ENCODE measurements at regions not wholly inside any gene's neighbourhood (a gene's known extent, or its start where the extent isn't known, plus 50 kb on each side); places are given as distances from the start of the nearest gene placed in this dataset.
A peak's percentile ranks its signal among the peaks of the same experiment; 100 is the strongest.

DNA sequence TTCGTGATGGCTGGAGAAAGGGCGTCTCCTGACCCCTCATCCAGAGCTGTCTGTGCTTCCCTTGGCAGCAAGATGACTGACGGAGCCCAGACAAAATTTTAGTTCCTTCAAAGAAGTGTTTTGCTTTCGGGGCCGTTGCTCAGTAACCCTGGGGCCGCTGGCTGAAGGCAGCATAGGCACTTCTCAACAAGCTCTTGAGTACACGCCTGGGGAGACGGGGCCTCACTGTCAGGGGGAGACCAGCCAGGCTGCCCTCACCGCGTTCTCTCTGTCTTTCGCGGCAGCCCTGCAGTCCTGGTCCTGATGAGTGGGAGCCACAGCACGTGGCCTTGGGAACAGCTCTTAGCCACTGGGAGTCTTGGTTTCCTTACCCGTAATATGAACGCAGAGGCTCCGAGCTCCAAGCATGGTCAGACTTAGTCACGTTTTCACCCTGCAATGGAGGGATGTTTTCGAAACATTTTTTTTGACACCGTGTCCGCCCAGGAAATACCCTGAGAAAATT lies 86.0 kb downstream of the IRF8 start:
- H3K27me3 ChIP-seq: peaks cover 0 to 76% (median 61%) of the 10 kb centered on the region in 7 donors
- peak overlapping the region in 1 of 10 donors; percentile 66 for H3K27ac ChIP-seq
- intact Hi-C loops (cut with DNase I): loop anchor here in 2 of 10 donors (10.0 kb wide), 1 partner anchor 160 kb away; no protein-coding TSS in a partner anchor
- H3K4me1 ChIP-seq: peaks cover 0 to 39% (median 0%) of the 10 kb centered on the region in 9 donors
- ATAC-seq: peak in 6 of 8 donors; percentile 20 to 53 (median 31)
- DNase-seq: no peak
- TF ChIP-seq, protein P1, sequence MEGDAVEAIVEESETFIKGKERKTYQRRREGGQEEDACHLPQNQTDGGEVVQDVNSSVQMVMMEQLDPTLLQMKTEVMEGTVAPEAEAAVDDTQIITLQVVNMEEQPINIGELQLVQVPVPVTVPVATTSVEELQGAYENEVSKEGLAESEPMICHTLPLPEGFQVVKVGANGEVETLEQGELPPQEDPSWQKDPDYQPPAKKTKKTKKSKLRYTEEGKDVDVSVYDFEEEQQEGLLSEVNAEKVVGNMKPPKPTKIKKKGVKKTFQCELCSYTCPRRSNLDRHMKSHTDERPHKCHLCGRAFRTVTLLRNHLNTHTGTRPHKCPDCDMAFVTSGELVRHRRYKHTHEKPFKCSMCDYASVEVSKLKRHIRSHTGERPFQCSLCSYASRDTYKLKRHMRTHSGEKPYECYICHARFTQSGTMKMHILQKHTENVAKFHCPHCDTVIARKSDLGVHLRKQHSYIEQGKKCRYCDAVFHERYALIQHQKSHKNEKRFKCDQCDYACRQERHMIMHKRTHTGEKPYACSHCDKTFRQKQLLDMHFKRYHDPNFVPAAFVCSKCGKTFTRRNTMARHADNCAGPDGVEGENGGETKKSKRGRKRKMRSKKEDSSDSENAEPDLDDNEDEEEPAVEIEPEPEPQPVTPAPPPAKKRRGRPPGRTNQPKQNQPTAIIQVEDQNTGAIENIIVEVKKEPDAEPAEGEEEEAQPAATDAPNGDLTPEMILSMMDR (IDR thresholded peaks at IDR 0.05): no peak
- H3K36me3 ChIP-seq: no peaks in the 10 kb centered on the region
- H3K9me3 ChIP-seq: no peaks in the 10 kb centered on the region
- H3K4me3 ChIP-seq: no peak overlapping the region
- WGBS, 2 donors: 53 to 54% methylated on average over 20 of the region's 20 CpGs

DNA sequence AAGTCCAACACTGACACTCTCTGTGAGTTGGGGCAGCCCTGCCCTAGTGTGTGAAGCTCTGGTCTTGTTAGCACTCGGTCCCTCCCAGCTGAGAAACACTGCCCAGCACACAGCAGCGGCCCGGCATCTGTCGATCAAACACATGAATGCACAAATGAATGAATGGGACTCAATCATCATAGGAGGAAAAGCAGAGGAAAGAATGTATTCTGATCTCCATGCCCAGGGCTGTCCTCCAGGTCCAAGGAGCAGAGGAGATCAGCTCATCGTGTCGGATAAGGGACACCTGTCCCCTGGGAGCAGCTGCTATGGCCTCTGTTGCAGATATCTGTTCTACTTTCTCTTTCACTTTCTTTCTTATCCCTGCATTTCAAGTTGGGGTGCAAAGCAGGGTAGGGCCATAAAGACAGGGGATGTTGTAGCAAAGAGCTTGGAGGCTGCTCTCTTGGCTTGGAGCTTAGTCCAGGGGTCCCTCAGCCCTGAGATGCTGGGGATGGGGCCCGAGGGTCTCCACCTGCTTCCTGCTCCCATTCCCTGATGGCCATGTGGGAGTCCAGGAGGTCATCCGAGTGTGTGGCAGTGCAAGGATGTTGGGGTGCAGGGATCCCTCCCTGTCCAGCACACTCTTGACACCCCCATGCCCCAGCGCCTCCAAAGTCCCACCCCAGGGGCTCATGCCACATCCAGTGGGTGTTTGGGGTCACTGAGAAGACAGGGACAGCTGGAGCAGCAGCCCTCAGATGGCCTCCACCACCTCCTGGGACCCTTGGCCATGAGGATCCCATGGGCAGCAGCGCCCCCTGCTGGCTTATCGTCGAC lies 88.2 kb downstream of the IRF8 start:
- TF ChIP-seq, protein P1 (IDR thresholded peaks at IDR 0.05): peak in 8 of 9 donors; percentile 39 to 58 (median 50)
- H3K4me1 ChIP-seq: peaks cover 0 to 39% (median 0%) of the 10 kb centered on the region in 9 donors
- DNase-seq (no peak), ATAC-seq (peak in 2 of 8 donors; percentile 26 to 57)
- peaks cover 0 to 88% (median 71%) of the 10 kb centered on the region in 7 donors for H3K27me3 ChIP-seq
- no peaks in the 10 kb centered on the region for H3K36me3 ChIP-seq
- H3K9me3 ChIP-seq: no peaks in the 10 kb centered on the region
- no peak overlapping the region for H3K27ac ChIP-seq
- H3K4me3 ChIP-seq: peak overlapping the region in 2 of 10 donors; percentile 2 to 24
- 48 to 49% methylated on average over 11 to 12 of the region's 12 CpGs for WGBS, 2 donors
- intact Hi-C loops (cut with DNase I): loop anchor here (1.0 to 10.0 kb wide), 4 partner anchors 162 to 166 kb away; no protein-coding TSS in a partner anchor

DNA sequence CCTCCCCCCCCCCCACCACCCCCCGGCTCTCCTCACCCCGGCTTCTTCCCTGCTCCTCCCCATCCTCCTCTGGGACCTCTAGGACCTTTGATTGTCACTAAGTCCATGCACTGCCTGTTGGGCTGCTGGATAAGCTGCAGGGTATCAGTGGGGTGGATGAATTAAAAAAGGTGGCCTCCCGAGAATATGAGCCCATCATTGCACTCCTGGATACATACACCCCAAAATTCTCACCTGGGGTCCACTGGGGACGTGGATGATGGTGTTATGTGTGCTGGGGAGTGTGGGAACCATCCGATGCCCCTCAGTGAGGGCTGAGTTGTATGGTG lies 88.8 kb downstream of the IRF8 start:
- ATAC-seq: no peak
- Histone ChIP-seq H3K27ac (no peak overlapping the region), H3K9me3 (no peaks in the 10 kb centered on the region), H3K4me1 (peaks cover 0 to 37% (median 0%) of the 10 kb centered on the region in 9 donors), H3K36me3 (no peaks in the 10 kb centered on the region), H3K27me3 (peaks cover 0 to 89% (median 73%) of the 10 kb centered on the region in 7 donors), H3K4me3 (no peak overlapping the region)
- TF ChIP-seq, protein P1 (IDR thresholded peaks at IDR 0.05): peak in 1 of 9 donors; percentile 25
- intact Hi-C loops (cut with DNase I): loop anchor here (1.0 to 10.0 kb wide), 4 partner anchors 163 to 167 kb away; no protein-coding TSS in a partner anchor
- 37 to 38% methylated on average over 5 of the region's 5 CpGs for WGBS, 2 donors
- no peak for DNase-seq

DNA sequence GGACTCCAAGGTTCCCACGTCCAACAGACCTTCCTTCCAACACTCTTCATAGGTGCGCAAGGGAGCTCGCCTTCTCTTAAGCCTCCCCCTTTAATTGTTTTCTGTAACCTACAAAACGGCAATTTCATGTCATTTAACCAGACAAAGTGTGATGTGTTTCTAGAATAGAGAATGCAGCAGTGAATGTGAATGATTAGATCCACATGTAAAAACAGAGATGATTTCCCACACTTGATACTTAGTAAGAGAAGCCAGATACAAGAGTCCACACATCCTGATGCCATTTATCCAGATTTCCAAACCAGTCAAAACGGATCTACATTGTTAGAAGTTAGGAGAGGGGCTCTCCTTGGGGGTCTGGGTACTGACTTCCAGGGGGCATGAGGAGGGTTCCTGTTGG lies 89.3 kb downstream of the IRF8 start:
- no peak for DNase-seq
- Histone ChIP-seq H3K9me3 (no peaks in the 10 kb centered on the region), H3K27me3 (peaks cover 0 to 85% (median 71%) of the 10 kb centered on the region in 7 donors), H3K36me3 (no peaks in the 10 kb centered on the region), H3K27ac (no peak overlapping the region), H3K4me3 (no peak overlapping the region), H3K4me1 (peaks cover 0 to 31% (median 0%) of the 10 kb centered on the region in 9 donors)
- intact Hi-C loops (cut with DNase I): loop anchor here in 2 of 10 donors (10.0 kb wide), 1 partner anchor 164 kb away; no protein-coding TSS in a partner anchor
- TF ChIP-seq, protein P1 (IDR thresholded peaks at IDR 0.05): no peak
- no peak for ATAC-seq
- WGBS, 2 donors: 69 to 76% methylated on average over 5 of the region's 5 CpGs

All from heart right ventricle (tissue), 16 donors.